G401 (cell line): ENCODE measurements at regions not wholly inside any gene's neighbourhood (a gene's known extent, or its start where the extent isn't known, plus 50 kb on each side); places are given as distances from the start of the nearest gene placed in this dataset.
A peak's percentile ranks its signal among the peaks of the same experiment; 100 is the strongest.
"Not testable (repeated sequence)": the region's sequence is repeated elsewhere in the genome, so short reads cannot be mapped to it uniquely, and the experiment has no call there.

Source experiments
- DNase-seq: peaks from one replicate; pipeline ENCODE4 v3.0.0-alpha.2; 2015; ENCODE audit warnings: low spot score
- in situ Hi-C: cut with HindIII; loops from 2 replicates; pipeline ENCODE4 v1.10.0; 2016; ENCODE audit warnings: low sequenced_read_pairs, mixed read lengths

DNA sequence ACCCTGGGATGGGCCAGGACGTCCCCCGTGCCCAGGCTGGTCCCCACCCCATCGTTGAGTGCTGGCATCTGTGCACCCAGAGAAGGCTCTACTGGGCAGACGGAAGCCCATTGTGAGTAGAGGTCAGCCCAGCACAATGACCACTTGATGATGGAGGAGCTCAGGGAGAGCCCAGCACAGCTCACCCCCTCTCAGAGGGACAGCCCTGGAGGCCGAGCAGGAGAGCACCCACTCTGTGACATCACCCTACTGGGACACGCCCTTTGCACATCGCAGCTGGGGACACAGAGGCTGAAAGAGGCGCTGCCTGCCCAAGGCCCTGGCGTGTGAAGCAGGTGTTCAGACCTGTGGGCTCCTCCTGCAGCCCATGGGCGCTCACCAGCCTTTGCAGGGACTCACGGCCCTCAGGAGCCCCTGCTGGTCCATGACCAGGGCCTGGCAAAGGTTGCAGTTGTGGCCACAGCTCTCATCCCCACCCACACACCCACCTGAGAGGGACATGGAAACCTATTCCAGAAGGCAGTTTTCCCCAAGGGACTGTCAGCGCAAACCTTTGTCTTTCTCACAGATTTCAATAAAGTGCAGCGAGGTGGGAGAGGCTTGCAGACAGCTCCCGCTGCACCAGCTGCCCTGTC, 67.2 kb upstream of the PPP2R2D start:
- in situ Hi-C loops, result no loop called here
- DNase-seq, result no peak

DNA sequence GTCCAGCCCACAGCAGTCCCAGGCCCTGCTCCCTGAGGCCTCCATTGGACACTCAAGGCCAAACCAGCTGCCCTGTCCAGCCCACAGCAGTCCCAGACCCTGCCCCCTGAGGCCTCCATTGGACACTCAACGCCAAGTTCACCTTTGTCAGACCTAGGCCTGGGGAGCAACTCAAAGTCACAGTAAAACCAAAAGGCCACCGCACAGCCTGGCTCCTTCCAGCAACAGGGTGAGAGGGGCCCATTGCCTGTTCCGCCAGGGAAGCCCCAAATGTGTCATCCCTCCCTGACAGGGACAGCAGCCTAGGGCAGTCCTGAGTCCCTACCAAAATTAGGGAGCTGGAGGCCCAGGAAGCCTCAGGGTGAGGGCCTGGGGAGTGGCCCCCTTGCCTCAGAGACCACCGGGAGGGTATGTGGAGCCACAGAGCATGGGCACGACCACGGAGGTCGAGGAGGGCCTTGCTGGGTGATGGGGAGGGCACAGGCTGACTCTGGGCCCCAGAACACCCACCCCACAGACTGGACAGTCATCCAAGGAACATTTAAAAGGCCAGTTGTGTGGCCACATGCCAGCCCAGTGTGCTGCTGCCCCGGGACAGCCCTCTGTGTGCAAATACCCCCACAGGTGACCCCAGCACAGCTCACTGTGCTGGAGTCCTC, 66.5 kb upstream of the PPP2R2D start:
- DNase-seq, result no peak
- in situ Hi-C loops, result no loop called here

DNA sequence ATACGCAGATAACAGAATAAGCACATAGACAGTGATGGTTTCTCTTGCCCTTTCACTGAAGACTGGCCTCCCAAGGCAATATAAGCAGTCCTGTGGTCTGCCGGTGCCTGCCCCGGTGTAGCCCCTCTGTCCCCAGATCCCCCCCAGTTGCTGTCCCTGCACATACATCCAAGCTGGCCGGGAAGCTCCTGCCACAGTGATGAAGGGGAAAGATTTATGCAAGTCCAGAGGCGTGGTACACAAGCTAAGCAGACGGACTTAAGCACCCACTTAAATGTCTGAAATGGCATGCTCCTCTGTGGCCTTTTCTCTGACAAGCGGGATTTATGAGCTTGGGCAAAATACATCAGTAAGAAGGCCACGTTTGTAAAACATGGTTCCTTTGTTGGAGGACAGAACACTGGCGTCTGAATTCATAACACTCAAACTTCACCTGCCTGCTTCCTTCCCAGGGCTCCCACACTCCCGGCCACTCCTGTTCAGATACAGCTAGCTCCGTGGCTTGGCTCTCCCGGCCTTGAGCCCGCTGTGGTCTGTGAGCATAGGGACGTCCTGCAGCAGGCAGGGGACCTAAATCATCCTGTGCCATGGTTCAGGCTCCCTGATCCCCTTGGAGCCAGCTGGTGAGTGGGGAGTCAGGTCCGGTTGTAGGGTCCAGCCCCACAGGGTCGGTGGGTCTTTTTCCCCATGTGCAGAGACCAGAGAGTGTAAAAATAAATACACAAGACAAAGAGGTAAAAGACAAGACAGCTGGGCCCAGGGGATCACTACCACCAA, 61.7 kb upstream of the PPP2R2D start:
- DNase-seq, result no peak
- in situ Hi-C loops, result no loop called here

DNA sequence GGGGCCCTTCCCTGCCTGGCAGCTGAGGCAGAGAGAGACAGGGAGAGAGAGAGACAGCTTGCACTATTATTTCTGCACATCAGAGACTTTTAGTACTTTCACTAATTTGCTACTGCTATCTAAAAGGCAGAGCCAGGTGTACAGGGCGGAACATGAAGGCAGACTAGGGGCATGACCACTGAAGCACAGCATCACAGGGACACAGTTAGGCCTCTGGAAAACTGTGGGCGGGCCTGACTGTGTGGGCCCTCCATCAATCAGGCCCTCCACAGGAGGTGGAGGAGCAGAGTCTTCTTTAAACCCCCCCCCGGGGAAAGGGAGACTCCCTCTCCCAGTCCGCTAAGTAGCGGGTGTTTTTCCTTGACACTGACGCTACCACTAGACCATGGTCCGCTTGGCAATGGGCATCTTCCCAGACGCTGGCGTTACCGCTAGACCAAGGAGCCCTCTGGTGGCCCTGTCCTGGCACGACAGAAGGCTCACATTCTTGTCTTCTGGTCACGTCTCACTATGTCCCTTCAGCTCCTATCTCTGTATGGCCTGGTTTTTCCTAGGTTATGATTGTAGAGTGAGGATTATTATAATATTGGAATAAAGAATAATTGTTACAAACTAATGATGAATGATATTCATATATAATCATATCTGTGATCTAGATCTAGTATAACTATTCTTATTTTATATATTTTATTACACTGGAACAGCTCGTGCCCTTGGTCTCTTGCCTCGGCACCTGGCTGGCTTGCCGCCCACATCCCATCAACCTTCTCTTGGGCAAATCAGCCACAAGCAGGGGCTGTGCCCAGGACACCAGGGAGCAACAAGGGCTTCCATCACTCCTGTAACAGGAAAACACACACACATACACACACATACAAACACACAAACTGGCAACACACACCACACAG, 60.7 kb upstream of the PPP2R2D start:
- DNase-seq, result peak; percentile 4

DNA sequence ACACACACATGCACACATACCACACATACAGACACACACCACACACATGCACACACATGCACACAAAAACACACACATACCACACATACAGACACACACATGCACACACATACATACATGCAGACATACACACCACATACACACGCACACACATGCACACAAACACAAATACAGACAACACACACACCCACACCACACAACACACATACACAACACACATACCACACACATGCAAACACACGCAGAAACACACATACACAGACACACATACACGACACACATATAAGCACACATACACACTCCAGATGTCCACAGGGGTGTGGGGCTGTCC, 60.1 kb upstream of the PPP2R2D start:
- in situ Hi-C loops, result no loop called here
- DNase-seq, result no peak

More for the DNA sequence above, 60.7 kb upstream of the PPP2R2D start:
- in situ Hi-C loops, result not testable (repeated sequence)

DNA sequence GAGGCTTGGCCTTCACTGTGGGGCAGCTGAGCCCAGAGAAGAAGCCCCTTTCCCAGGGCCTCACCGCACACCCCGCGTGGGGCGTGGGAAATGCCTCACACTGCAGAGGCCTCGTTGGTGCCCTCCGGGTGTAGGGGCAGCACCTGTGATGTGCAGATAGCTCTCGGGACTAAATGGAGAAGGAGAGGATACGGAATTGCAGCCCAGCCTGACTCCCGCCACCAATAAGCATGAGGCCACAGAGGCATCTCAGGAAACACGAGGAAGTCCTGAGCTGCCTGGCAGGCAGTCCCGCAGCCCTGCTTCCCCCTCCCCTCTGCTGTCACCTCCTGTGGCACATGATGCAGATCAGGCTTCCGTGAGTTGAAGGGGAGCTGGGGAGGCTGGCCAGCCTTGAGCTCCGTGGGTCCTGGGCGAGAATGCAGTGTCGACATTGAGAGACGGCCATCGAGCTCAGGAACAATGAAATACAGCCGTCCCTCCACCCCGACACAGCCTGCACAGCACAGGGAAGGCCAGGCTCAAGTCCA, 59.6 kb upstream of the PPP2R2D start:
- DNase-seq, result no peak
- in situ Hi-C loops, result no loop called here

DNA sequence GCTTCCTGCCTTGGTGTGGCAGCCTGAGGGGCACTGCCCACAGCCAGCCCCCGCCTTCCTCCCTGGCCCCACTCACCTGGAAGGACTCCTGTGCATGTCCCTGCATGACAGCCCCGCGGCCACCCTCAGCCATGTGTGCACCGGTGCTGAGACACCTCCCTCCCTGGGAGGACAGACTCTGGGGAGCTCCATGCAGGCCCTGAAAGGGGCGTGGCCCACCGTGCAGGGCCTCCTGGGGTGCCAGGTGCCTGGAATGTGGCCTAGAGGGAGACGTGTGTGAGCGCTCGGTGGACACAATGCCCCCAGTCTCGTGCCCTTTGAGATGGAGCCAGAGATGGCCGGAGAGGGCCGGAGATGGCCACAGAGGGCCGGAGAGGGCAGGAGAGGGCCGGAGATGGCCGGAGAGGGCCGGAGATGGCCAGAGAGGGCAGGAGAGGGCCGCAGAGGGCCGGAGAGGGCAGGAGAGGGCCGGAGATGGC, 59.1 kb upstream of the PPP2R2D start:
- no peak for DNase-seq
- in situ Hi-C loops, result no loop called here

DNA sequence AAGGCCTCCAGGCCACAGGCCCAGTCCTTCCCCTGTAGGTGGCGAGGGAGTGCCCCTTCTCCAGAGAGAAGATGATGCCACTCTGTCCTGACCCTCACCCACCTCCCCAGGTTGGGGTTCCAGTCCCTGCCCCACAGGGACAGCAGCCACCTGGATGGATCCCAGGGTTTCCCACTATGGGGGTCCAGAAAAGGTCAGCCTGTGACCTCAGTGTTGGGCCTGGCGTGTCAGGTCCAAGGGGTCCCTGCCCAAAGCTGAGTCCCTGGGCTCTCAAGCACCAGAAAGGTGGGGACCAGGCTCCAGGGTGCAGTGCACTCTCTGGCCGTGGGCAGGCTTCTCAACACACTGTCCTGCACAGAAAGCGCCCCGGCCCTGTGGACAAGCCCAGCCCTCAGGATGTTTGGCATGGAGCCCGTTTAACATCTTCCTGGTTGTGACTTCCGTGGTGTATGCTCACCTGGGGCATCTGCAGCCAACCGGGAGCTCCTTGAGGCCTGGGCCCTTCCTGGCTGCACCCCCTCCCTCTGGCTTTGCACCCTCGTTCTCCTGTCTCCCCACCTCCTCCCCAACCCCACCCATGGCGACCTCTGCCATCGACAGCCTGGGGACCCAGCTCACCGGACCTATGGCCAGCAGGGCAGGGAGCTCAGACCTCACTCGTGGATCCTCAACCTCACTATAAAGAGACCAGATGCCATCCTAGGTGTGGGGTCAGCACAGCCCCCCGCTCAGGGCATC, 58.3 kb upstream of the PPP2R2D start:
- no peak for DNase-seq
- in situ Hi-C loops, result no loop called here

DNA sequence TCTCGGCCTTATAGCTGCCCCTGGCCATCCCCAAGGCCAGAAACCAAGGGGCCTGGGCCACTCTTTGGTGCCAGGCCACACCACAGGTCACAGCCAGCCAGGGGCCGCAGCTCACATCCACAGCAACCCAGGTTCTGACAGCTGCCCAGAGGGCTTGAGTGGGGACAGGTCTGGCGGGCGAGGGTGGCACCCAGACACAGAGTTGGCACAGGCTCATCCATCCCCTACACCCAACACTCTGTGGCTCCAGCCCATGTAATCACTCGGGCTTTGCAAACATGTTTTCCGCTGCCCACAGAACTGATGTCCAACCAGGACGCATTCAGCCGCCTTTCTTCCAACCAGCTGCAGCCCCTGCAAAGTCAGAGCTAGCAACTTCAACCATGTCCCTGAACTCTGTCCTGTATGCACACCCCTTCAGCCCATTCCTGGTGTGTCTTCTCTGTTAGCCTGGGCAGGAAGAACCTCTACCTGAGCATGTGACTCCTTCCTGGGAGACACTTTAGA, 57.7 kb upstream of the PPP2R2D start:
- in situ Hi-C loops, result no loop called here
- no peak for DNase-seq

DNA sequence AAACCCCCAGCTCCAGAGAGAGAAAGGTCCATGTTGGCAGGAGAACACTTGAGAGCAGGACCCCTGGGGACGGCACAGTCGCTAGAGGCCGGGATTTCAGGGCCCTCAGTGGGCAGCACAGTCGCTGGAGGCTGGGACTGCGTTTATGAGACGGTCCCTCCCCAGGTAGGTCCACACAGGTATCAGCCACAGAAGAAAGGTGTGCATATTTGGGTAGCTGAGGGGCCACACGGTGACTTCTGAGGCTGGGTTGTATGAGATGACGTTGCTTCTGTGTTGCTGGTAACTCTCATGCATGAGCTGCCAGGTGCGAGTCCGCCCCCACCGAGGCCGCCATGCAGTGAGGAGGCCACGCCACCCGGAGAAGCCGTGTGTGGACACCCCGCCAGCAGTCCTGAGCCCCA, 56.9 kb upstream of the PPP2R2D start:
- no peak for DNase-seq
- in situ Hi-C loops, result no loop called here

DNA sequence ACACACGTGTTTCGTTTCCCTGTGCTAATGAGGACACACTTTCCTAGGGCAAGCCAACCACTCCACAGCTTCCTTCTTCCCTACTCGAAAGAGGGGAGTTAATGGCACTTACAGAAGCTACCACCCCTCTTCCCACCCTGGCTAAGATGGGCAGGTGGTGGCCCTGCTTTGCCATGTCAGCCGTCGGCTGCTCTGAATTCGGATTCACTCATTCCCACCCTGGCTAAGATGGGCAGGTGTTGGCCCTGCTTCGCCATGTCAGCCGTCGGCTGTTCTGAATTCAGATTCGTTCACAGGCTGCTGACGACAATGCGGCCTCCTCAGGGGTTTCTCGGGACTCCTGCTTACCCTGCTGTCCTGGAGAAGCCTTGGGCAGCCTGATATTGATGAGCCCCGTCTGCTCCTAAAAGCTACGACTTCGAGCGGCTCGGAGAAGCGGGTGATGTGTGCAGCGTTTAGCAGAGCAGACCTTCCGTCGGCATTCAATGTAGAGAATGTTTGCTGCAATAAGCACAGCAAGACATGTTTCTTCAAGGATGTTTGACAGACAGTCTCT, 56.2 kb upstream of the PPP2R2D start:
- DNase-seq, result no peak
- in situ Hi-C loops, result no loop called here

DNA sequence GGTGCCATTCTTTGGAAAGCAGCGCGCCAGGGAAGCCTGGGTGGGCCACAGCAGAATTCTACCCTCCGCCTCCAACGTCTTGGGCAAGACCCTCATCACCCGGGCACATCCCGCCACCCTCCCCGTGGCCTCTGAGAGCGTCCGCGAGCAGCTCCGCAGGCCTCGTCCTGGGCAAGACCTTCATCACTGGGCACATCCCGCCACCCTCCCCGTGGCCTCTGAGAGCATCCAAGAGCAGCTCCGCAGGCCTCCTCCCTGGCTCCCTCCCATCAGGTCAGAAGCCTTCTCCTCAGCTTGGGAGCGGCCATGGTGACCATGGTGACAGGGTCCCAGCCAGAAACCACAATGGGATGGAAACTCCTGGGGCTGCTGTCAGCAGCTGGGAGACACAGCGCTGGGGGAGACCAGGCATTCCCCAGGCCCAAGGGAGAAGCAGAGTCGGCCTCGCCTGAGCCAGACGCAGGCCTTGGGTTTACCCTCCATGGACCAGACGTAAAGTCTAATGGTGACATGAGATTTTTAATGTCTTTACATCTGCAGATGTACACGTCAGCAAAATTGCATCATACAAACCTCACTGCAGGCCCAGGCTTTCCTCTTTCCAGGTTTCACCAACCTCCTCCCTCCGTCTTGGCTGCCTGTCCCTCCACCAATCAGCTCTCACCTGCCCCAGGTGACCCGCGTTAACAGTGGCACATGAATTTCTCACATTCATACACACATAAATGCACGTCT, 55.1 kb upstream of the PPP2R2D start:
- no peak for DNase-seq
- in situ Hi-C loops, result no loop called here

DNA sequence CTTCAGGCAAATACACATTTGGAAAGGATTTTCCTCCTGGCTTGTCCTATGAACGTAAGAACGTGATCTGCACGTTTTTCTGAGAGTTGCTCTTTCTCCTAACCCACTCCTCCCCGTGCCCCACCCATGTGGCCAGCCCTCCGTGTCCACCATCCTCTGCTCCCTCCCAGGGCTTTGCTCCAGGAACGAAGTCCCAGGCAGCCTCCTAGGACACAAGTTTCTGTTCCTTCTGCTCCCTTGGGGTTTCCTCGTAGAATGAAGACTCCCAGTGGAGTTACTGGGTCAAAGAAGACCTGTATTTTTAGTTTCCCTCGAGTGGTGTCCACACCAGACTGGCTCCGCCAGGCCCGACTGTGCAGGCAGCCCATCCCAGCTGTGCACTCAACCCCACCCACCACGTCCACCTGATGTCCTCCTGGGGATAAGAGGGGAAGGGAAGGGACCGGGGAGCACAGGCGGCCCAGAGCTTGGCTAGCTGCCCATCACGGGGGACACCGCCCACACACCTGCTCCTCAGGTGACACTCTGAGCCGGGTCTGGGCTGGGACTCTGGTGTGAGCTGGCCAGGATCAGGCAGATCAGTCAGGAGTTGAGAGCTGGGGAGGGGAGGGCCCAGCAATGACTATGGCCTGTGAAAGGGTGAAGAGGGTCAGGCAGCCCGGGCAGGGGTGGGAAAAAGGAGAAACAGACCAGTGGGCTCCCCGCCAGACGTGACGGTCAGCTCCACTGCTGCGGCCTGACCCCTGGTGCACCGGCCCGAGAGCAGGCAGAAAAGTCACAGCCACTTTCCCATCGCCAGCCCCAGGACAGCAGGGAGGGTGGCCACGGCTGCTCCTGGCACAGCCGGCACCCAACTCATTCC, 54.3 kb upstream of the PPP2R2D start:
- in situ Hi-C loops, result no loop called here
- no peak for DNase-seq

DNA sequence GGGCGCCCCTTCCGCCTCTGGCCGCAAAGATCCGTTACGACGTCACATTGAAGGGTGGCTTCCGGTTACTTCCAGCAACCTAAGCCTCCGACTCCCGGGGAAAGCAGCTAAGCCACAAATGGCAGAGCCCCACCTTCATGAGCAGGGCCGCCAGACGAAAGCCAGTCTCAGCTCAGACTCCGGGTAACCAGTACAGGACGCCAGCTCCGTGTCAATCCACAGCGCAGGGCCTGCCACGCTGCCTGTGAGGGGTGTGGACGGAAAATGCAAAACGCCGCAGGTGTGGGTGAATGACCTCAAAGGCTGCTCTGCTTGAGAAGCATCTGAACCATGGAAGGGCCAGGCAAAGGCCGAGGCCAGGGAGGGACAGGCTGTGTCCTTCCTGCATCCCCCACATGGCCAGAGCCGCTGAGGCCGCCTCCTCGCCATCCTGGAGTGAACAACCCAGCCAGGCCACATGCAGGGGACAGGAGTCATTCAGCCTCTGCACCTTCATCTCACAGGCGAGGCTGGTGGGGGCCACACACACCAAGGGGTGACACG, 53.5 kb upstream of the PPP2R2D start:
- in situ Hi-C loops, result no loop called here

DNA sequence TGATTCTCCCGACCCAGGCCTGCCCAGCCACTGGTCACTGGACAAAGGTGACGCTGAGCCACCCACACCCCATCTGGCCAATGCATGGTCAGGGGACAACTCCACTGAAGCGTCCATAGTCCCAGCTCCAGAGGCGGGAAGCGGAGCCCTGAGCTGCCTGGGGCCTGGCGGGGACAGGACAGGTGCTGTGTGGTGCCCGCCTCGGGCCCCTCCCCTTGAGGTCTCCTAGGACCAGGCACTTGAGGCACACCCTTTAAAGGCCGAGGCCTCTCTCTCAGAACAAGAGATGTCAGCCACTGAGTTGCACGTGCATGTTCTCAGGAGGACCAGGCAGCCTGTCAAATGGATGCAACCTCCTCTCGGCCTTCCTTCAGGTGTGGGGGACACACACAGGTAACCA, 52.5 kb upstream of the PPP2R2D start:
- DNase-seq, result no peak
- in situ Hi-C loops, result no loop called here

More for the DNA sequence above, 53.5 kb upstream of the PPP2R2D start:
- no peak for DNase-seq
